A673 (cell line): ENCODE measurements at regions not wholly inside any gene's neighbourhood (a gene's known extent, or its start where the extent isn't known, plus 50 kb on each side); places are given as distances from the start of the nearest gene placed in this dataset.

Experiments used
- EZH2 ChIP-seq: fragments of 200-600 bp; sonication (generic); IDR thresholded peaks from 2 replicates; pipeline ENCODE4 v1.6.1; 2017; ENCODE audit warnings: borderline replicate concordance, low read depth, mild to moderate bottlenecking, mixed read lengths, antibody characterized with exemption, low read length; ENCODE audit not compliant: poor library complexity, severe bottlenecking
- TF ChIP-seq, protein P1 (sequence below): fragments of 300-800, 200-600 bp; sonication (generic); conservative IDR thresholded peaks from 2 replicates; pipeline ENCODE4 v1.5.1; 2017; ENCODE audit warnings: low read depth, mild to moderate bottlenecking, antibody characterized with exemption, low read length, moderate library complexity, mixed read lengths

DNA sequence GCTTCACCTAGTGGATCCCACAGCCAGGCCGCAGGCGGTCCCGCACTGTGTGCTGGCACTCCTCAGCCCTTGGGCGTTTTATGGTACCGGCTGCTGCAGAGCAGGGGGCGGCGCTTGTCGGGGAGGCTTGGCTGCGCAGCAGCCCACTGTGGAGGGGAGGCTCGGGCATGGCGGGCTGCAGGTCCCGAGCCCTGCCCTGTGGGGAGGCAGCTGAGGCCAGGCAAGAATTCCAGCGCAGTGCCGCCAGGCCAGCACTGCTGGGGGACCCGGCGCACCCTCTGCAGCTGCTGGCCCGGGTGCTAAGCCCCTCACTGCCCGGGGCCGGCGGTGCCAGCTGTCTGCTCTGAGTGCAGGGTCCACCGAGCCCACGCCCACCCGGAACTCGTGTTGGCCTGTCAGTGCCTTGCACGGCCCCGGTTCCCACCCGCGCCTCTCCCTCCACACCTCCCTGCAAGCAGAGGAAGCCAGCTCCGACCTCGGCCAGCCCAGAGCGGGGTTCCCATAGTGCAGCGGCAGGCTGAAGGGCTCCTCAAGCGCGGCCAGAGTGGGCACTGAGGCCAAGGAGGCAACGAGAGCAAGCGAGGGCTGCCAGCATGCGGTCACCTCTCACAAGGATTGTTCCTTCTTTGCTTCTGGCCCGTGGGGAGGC is 435.0 kb upstream of the ATP10A start:
- TF ChIP-seq, protein P1, sequence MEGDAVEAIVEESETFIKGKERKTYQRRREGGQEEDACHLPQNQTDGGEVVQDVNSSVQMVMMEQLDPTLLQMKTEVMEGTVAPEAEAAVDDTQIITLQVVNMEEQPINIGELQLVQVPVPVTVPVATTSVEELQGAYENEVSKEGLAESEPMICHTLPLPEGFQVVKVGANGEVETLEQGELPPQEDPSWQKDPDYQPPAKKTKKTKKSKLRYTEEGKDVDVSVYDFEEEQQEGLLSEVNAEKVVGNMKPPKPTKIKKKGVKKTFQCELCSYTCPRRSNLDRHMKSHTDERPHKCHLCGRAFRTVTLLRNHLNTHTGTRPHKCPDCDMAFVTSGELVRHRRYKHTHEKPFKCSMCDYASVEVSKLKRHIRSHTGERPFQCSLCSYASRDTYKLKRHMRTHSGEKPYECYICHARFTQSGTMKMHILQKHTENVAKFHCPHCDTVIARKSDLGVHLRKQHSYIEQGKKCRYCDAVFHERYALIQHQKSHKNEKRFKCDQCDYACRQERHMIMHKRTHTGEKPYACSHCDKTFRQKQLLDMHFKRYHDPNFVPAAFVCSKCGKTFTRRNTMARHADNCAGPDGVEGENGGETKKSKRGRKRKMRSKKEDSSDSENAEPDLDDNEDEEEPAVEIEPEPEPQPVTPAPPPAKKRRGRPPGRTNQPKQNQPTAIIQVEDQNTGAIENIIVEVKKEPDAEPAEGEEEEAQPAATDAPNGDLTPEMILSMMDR: no peak
- TF ChIP-seq EZH2: no peak
